ENCODE measurements at regions not wholly inside any gene's neighbourhood (a gene's known extent, or its start where the extent isn't known, plus 50 kb on each side); places are given as distances from the start of the nearest gene placed in this dataset.

- Mint-ChIP-seq H3K27me3 (no peaks in the 10 kb centered on the region), H3K36me3 (ENCODE audit: low read depth) (no peaks in the 10 kb centered on the region), H3K4me3 (no peak overlapping the region), H3K27ac (no peak overlapping the region), H3K9me3 (ENCODE audit: low read depth) (no peaks in the 10 kb centered on the region), H3K4me1 (no peaks in the 10 kb centered on the region)
- intact Hi-C loops (cut with DNase I, micrococcal nuclease) = no loop called here
- DNase-seq = no peak
- ChIA-PET POLR2A (no interaction called here), CTCF (no interaction called here)
- ATAC-seq = no peak
Measured at GRCh38 chrX:76228499-76228898, 55.6 kb downstream of the PBDC1 start.

- Mint-ChIP-seq H3K4me1 (no peaks in the 10 kb centered on the region), H3K36me3 (ENCODE audit: low read depth) (no peaks in the 10 kb centered on the region), H3K27ac (no peak overlapping the region), H3K27me3 (no peaks in the 10 kb centered on the region), H3K9me3 (ENCODE audit: low read depth) (no peaks in the 10 kb centered on the region), H3K4me3 (no peak overlapping the region)
- DNase-seq (no peak), ATAC-seq (no peak)
- POLR2A ChIA-PET = no interaction called here
- intact Hi-C loops (cut with DNase I, micrococcal nuclease) = loop anchor here in 1 of 2 experiments (1.0 kb wide), 1 partner anchor 78 kb away; no protein-coding TSS in a partner anchor
- CTCF ChIA-PET = no interaction called here
Measured at GRCh38 chrX:76248901-76249300, 76.0 kb downstream of the PBDC1 start.

- ChIA-PET CTCF (interaction anchor here (0.6 to 1.0 kb wide), 2 partner anchors 11 to 97 kb away, joined by 3 read pairs; no protein-coding TSS in a partner anchor), POLR2A (no interaction called here)
- peak; percentile 51 for DNase-seq
- Mint-ChIP-seq H3K4me3 (no peak overlapping the region), H3K4me1 (no peaks in the 10 kb centered on the region), H3K27ac (no peak overlapping the region), H3K27me3 (no peaks in the 10 kb centered on the region), H3K36me3 (ENCODE audit: low read depth) (no peaks in the 10 kb centered on the region), H3K9me3 (ENCODE audit: low read depth) (no peaks in the 10 kb centered on the region)
- peak; percentile 84 for ATAC-seq
- intact Hi-C loops (cut with DNase I, micrococcal nuclease) = loop anchor here (5.0 to 10.0 kb wide), 3 partner anchors 79 to 1216 kb away; partner anchors contain the start of gene PBDC1 (in 1 of the 2)
Measured at GRCh38 chrX:76253432-76253831, 80.6 kb downstream of the PBDC1 start.

- H3K9me3 Mint-ChIP-seq (ENCODE audit: low read depth) = no peaks in the 10 kb centered on the region
- no peaks in the 10 kb centered on the region for H3K36me3 Mint-ChIP-seq (ENCODE audit: low read depth)
- CTCF ChIA-PET = interaction anchor here (0.6 to 2.0 kb wide), 9 partner anchors 16 to 1739 kb away, joined by 3 to 48 read pairs (median 3); no protein-coding TSS in a partner anchor
- no peak overlapping the region for H3K4me3 Mint-ChIP-seq
- POLR2A ChIA-PET = no interaction called here
- peak; percentile 49 for DNase-seq
- no peaks in the 10 kb centered on the region for H3K4me1 Mint-ChIP-seq
- peaks cover 3% of the 10 kb centered on the region for H3K27me3 Mint-ChIP-seq
- ATAC-seq = no peak
- intact Hi-C loops (cut with DNase I, micrococcal nuclease) = loop anchor here (1.0 to 10.0 kb wide), 2 partner anchors 175 to 1746 kb away; no protein-coding TSS in a partner anchor
- no peak overlapping the region for H3K27ac Mint-ChIP-seq
Measured at GRCh38 chrX:76279007-76279406, 106.1 kb downstream of the PBDC1 start.
